SU-DHL-6 (cell line): ENCODE measurements at regions not wholly inside any gene's neighbourhood (a gene's known extent, or its start where the extent isn't known, plus 50 kb on each side); places are given as distances from the start of the nearest gene placed in this dataset.

ENCODE experiments used
- H2AFZ ChIP-seq: fragments of 200-600 bp; sonication (generic); 2 replicates; pipeline ENCODE4 v1.6.1; 2014; ENCODE audit warnings: low read depth, mild to moderate bottlenecking, moderate library complexity, mixed read lengths, antibody characterized with exemption, low read length; ENCODE audit not compliant: severe bottlenecking
- H3F3A ChIP-seq: fragments of 200-600 bp; shearing (Covaris generic); 2 replicates; pipeline ENCODE4 v1.6.0; 2016; ENCODE audit warnings: antibody characterized with exemption, mild to moderate bottlenecking; ENCODE audit not compliant: insufficient read depth
- H3K27ac ChIP-seq: fragments of 200-600 bp; sonication (generic); 2 replicates; pipeline ENCODE4 v1.5.1; 2016; ENCODE audit warnings: low read depth, mild to moderate bottlenecking, low read length, moderate library complexity, mixed read lengths
- H3K27me3 ChIP-seq: fragments of 200-600 bp; sonication (generic), shearing (Covaris generic); 2 replicates; pipeline ENCODE4 v1.6.0; 2014; ENCODE audit warnings: mild to moderate bottlenecking, low read length
- H3K36me3 ChIP-seq: fragments of 200-600 bp; sonication (generic); 2 replicates; pipeline ENCODE4 v1.6.1; 2014; ENCODE audit warnings: mild to moderate bottlenecking, low read length, mixed read lengths
- H3K4me2 ChIP-seq: fragments of 300-600, 200-600 bp; shearing (Covaris generic), sonication (generic); 2 replicates; pipeline ENCODE4 v1.6.0; 2014; ENCODE audit warnings: low read length, low read depth, mild to moderate bottlenecking; ENCODE audit not compliant: poor library complexity, severe bottlenecking
- H3K4me3 ChIP-seq: fragments of 200-600 bp; sonication (generic); 2 replicates; pipeline ENCODE4 v1.5.1; 2014; ENCODE audit warnings: antibody characterized with exemption, low read length, mild to moderate bottlenecking, mixed read lengths; ENCODE audit not compliant: insufficient read depth, poor library complexity, severe bottlenecking
- H3K79me2 ChIP-seq: fragments of 200-600 bp; sonication (generic); 2 replicates; pipeline ENCODE4 v1.6.1; 2014; ENCODE audit warnings: mild to moderate bottlenecking, low read length, moderate library complexity; ENCODE audit not compliant: insufficient read depth
- H3K9ac ChIP-seq: fragments of 200-600 bp; sonication (generic); 2 replicates; pipeline ENCODE4 v1.7.0; 2014; ENCODE audit warnings: mild to moderate bottlenecking, low read length
- H3K9me2 ChIP-seq: fragments of 200-600 bp; sonication (generic); replicated peaks from 2 replicates; pipeline ENCODE4 v1.6.1; 2014; ENCODE audit warnings: low read length; ENCODE audit not compliant: insufficient read depth
- H3K9me3 ChIP-seq: fragments of 200-600 bp; sonication (generic); 2 replicates; pipeline ENCODE4 v1.6.1; 2014; ENCODE audit warnings: low read length, mixed read lengths; ENCODE audit not compliant: insufficient read depth
- H4K20me1 ChIP-seq: fragments of 200-600 bp; sonication (generic); 2 replicates; pipeline ENCODE4 v1.6.1; 2014; ENCODE audit warnings: low read depth, mild to moderate bottlenecking, antibody characterized with exemption, low read length, moderate library complexity, mixed read lengths
- CTCF ChIP-seq: fragments of 200-600 bp; sonication (generic); IDR thresholded peaks from one replicate; pipeline ENCODE4 v1.5.1; 2017; ENCODE audit warnings: antibody characterized with exemption, mild to moderate bottlenecking, low read length, moderate library complexity; ENCODE audit not compliant: insufficient read depth, poor library complexity, severe bottlenecking
- EZH2phosphoT487 ChIP-seq: fragments of 200-600 bp; sonication (generic), shearing (Covaris generic); conservative IDR thresholded peaks from 2 replicates; pipeline ENCODE4 v1.6.1; 2018; ENCODE audit warnings: mild to moderate bottlenecking, antibody characterized with exemption, low read length, moderate library complexity, mixed read lengths

GRCh38 chr5:60210810-60211209 lies 317.3 kb upstream of the PDE4D start:
- Histone ChIP-seq H3K79me2 (no peaks in the 10 kb centered on the region), H3K27me3 (no peaks in the 10 kb centered on the region), H3F3A (no peaks in the 10 kb centered on the region), H3K9me3 (no peaks in the 10 kb centered on the region), H3K9me2 (no peaks in the 10 kb centered on the region), H3K4me2 (no peak overlapping the region), H3K36me3 (no peaks in the 10 kb centered on the region), H3K4me3 (no peak overlapping the region), H3K27ac (no peak overlapping the region), H4K20me1 (no peaks in the 10 kb centered on the region), H2AFZ (no peak overlapping the region), H3K9ac (no peak overlapping the region)
- TF ChIP-seq EZH2phosphoT487 (no peak), CTCF (no peak)

GRCh38 chr5:60209146-60209840 lies 315.8 kb upstream of the PDE4D start:
- Histone ChIP-seq H2AFZ (no peak overlapping the region), H3K9me3 (no peaks in the 10 kb centered on the region), H3K4me3 (no peak overlapping the region), H3F3A (no peaks in the 10 kb centered on the region), H3K36me3 (no peaks in the 10 kb centered on the region), H3K27me3 (no peaks in the 10 kb centered on the region), H3K27ac (no peak overlapping the region), H3K9ac (no peak overlapping the region), H3K79me2 (no peaks in the 10 kb centered on the region), H3K9me2 (no peaks in the 10 kb centered on the region), H4K20me1 (no peaks in the 10 kb centered on the region), H3K4me2 (no peak overlapping the region)
- TF ChIP-seq EZH2phosphoT487 (no peak), CTCF (no peak)

- Histone ChIP-seq H3K27me3 (no peaks in the 10 kb centered on the region), H3K27ac (no peak overlapping the region), H2AFZ (no peak overlapping the region), H3K4me3 (no peak overlapping the region), H3K9ac (no peak overlapping the region), H4K20me1 (no peaks in the 10 kb centered on the region), H3K79me2 (no peaks in the 10 kb centered on the region), H3K4me2 (no peak overlapping the region), H3K9me3 (no peaks in the 10 kb centered on the region), H3F3A (no peaks in the 10 kb centered on the region), H3K36me3 (no peaks in the 10 kb centered on the region), H3K9me2 (no peaks in the 10 kb centered on the region)
- TF ChIP-seq CTCF = no peak
- TF ChIP-seq EZH2phosphoT487 = no peak
These were observed 315.2 kb upstream of the PDE4D start for GRCh38 chr5:60208716-60209115.
